Smooth muscle cell (in vitro differentiated cells): ENCODE measurements at regions not wholly inside any gene's neighbourhood (a gene's known extent, or its start where the extent isn't known, plus 50 kb on each side); places are given as distances from the start of the nearest gene placed in this dataset.

Experiments used
- DNase-seq: peaks from one replicate; lab custom pipeline; 2025; ENCODE audit not compliant: unreplicated experiment; lab: John Stamatoyannopoulos, UW
- H2AFZ ChIP-seq: fragments of 200-600 bp; sonication (generic); 2 replicates; pipeline ENCODE4 v1.6.0; 2016; ENCODE audit warnings: antibody characterized with exemption, low read depth, mild to moderate bottlenecking
- H3F3A ChIP-seq: fragments of 200-600 bp; sonication (generic); 2 replicates; pipeline ENCODE4 v1.6.0; 2017; ENCODE audit warnings: antibody characterized with exemption, low read depth
- H3K27ac ChIP-seq: fragments of 200-600 bp; sonication (generic); 2 replicates; pipeline ENCODE4 v1.5.1; 2016; ENCODE audit warnings: low read depth, mild to moderate bottlenecking
- H3K27me3 ChIP-seq: fragments of 200-600 bp; sonication (generic); 2 replicates; pipeline ENCODE4 v1.6.1; 2016; ENCODE audit warnings: low read depth, mild to moderate bottlenecking
- H3K36me3 ChIP-seq: fragments of 200-600 bp; sonication (generic); 2 replicates; pipeline ENCODE4 v1.5.1; 2016; ENCODE audit warnings: low read depth
- H3K4me1 ChIP-seq: fragments of 200-600 bp; sonication (generic); 2 replicates; pipeline ENCODE4 v1.5.1; 2016; ENCODE audit warnings: low read depth
- H3K4me2 ChIP-seq: fragments of 200-600 bp; sonication (generic); 2 replicates; pipeline ENCODE4 v1.6.0; 2016; ENCODE audit warnings: mild to moderate bottlenecking
- H3K4me3 ChIP-seq: fragments of 200-600 bp; sonication (generic); 2 replicates; pipeline ENCODE4 v1.5.1; 2016; ENCODE audit warnings: mild to moderate bottlenecking
- H3K79me2 ChIP-seq: fragments of 200-600 bp; sonication (generic); 2 replicates; pipeline ENCODE4 v1.6.0; 2016; ENCODE audit warnings: low read depth, mild to moderate bottlenecking
- H3K9ac ChIP-seq: fragments of 200-600 bp; sonication (generic); 2 replicates; pipeline ENCODE4 v1.6.0; 2016; ENCODE audit warnings: low read depth
- H3K9me3 ChIP-seq: fragments of 200-600 bp; sonication (generic); replicated peaks from 2 replicates; pipeline ENCODE4 v1.5.1; 2016; ENCODE audit warnings: low read depth
- H4K20me1 ChIP-seq: fragments of 200-600 bp; sonication (generic); 2 replicates; pipeline ENCODE4 v1.6.0; 2016; ENCODE audit warnings: low read depth
- WGBS: methylation state at CpG from one replicate; pipeline ENCODE4 v1.1.7; 2016; ENCODE audit warnings: low lambda C conversion rate; 5-methylcytosine and 5-hydroxymethylcytosine counted together
- TF ChIP-seq, protein P1 (sequence below): fragments of 200-600 bp; sonication (generic); IDR thresholded peaks from 2 replicates; pipeline ENCODE4 v1.5.1; 2017; ENCODE audit warnings: borderline replicate concordance, mild to moderate bottlenecking, antibody characterized with exemption; ENCODE audit not compliant: insufficient read depth, poor library complexity, severe bottlenecking

DNA sequence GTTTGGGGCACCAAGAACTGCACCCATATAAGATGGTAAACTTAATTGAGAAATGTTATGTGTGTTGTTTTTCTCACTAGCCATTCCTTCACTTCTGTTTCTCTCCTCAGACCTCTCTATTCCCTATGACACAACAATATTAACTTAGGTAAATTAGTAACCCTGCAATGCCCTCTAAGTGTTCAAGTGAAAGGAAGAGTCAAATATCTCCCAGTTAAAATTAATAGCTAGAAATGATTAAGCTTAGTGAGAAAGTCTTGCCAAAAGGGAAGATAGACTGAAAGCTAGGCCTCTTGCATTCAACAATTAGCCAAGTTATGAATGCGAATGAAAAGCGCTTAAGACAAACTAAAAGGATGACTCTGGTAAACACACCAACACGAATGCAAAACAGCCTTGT lies 132.9 kb upstream of the KLF8 start:
- H3K79me2 ChIP-seq, result no peaks in the 10 kb centered on the region
- TF ChIP-seq, protein P1, sequence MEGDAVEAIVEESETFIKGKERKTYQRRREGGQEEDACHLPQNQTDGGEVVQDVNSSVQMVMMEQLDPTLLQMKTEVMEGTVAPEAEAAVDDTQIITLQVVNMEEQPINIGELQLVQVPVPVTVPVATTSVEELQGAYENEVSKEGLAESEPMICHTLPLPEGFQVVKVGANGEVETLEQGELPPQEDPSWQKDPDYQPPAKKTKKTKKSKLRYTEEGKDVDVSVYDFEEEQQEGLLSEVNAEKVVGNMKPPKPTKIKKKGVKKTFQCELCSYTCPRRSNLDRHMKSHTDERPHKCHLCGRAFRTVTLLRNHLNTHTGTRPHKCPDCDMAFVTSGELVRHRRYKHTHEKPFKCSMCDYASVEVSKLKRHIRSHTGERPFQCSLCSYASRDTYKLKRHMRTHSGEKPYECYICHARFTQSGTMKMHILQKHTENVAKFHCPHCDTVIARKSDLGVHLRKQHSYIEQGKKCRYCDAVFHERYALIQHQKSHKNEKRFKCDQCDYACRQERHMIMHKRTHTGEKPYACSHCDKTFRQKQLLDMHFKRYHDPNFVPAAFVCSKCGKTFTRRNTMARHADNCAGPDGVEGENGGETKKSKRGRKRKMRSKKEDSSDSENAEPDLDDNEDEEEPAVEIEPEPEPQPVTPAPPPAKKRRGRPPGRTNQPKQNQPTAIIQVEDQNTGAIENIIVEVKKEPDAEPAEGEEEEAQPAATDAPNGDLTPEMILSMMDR, result no peak
- no peaks in the 10 kb centered on the region for H3K4me1 ChIP-seq
- no peak overlapping the region for H2AFZ ChIP-seq
- no peak for DNase-seq
- H3K4me3 ChIP-seq, result no peak overlapping the region
- H3K4me2 ChIP-seq, result no peak overlapping the region
- 69% methylated on average over 3 of the region's 3 CpGs for WGBS
- H3K27ac ChIP-seq, result no peak overlapping the region
- no peaks in the 10 kb centered on the region for H4K20me1 ChIP-seq
- H3K36me3 ChIP-seq, result no peaks in the 10 kb centered on the region
- H3F3A ChIP-seq, result no peaks in the 10 kb centered on the region
- no peaks in the 10 kb centered on the region for H3K27me3 ChIP-seq
- H3K9ac ChIP-seq, result no peak overlapping the region
- H3K9me3 ChIP-seq, result no peaks in the 10 kb centered on the region

DNA sequence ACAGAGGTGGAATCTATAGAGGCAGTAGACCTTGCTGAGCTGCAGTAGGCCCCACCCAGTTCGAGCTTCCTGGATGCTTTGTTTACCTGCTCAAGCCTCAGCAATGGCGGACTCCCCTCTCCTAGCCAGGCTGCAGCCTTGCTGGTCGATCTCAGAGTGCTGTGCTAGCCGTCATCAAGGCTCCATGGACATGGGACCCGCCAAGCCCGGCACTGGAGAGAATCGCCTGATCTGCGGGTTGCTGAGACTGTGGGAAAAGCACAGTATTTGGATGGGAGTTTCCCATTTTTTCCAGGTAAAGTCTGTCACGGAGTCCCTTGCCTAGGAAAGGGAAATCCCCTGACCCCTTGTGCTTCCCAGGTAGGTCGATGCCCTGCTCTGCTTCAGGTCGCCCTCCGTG lies 124.8 kb upstream of the KLF8 start:
- Histone ChIP-seq H3K4me1 (no peaks in the 10 kb centered on the region), H3K79me2 (no peaks in the 10 kb centered on the region), H4K20me1 (no peaks in the 10 kb centered on the region), H3K4me3 (no peak overlapping the region), H3K9ac (no peak overlapping the region), H3F3A (no peaks in the 10 kb centered on the region), H2AFZ (no peak overlapping the region), H3K27ac (no peak overlapping the region), H3K27me3 (no peaks in the 10 kb centered on the region), H3K9me3 (no peaks in the 10 kb centered on the region), H3K4me2 (no peak overlapping the region), H3K36me3 (no peaks in the 10 kb centered on the region)
- DNase-seq, result no peak
- TF ChIP-seq, protein P1, result no peak
- WGBS, result 87% methylated on average over 12 of the region's 12 CpGs

GRCh38 chrX:56113785-56114436 lies 118.2 kb upstream of the KLF8 start:
- H3K27ac ChIP-seq, result peak overlapping the region; percentile 53
- H3K79me2 ChIP-seq, result no peaks in the 10 kb centered on the region
- no peak overlapping the region for H3K4me2 ChIP-seq
- no peaks in the 10 kb centered on the region for H3K9me3 ChIP-seq
- DNase-seq, result no peak
- WGBS, result 65% methylated on average over 16 of the region's 16 CpGs
- H3K27me3 ChIP-seq, result no peaks in the 10 kb centered on the region
- H3K4me1 ChIP-seq, result no peaks in the 10 kb centered on the region
- no peaks in the 10 kb centered on the region for H3K36me3 ChIP-seq
- H2AFZ ChIP-seq, result no peak overlapping the region
- H3K4me3 ChIP-seq, result no peak overlapping the region
- H3K9ac ChIP-seq, result no peak overlapping the region
- TF ChIP-seq, protein P1, result no peak
- H4K20me1 ChIP-seq, result no peaks in the 10 kb centered on the region
- H3F3A ChIP-seq, result no peaks in the 10 kb centered on the region

GRCh38 chrX:56114437-56114787 lies 117.7 kb upstream of the KLF8 start:
- Histone ChIP-seq H3K9me3 (no peaks in the 10 kb centered on the region), H3K36me3 (no peaks in the 10 kb centered on the region), H3K27ac (peak overlapping the region; percentile 35), H3K4me2 (no peak overlapping the region), H3K79me2 (no peaks in the 10 kb centered on the region), H2AFZ (no peak overlapping the region), H3K4me3 (no peak overlapping the region), H3K4me1 (no peaks in the 10 kb centered on the region), H4K20me1 (no peaks in the 10 kb centered on the region), H3K9ac (no peak overlapping the region), H3F3A (no peaks in the 10 kb centered on the region), H3K27me3 (no peaks in the 10 kb centered on the region)
- 74% methylated on average over 1 of the region's 1 CpG for WGBS
- DNase-seq, result no peak
- TF ChIP-seq, protein P1, result no peak
